Stimulated activated naive CD4-positive, alpha-beta T cell treated with Interleukin-2 at 50 U/mL for 16 hours (primary cell): ENCODE measurements at regions not wholly inside any gene's neighbourhood (a gene's known extent, or its start where the extent isn't known, plus 50 kb on each side); places are given as distances from the start of the nearest gene placed in this dataset.

Experiments used
- DNase-seq: peaks from one replicate; lab custom pipeline; 2025; lab: John Stamatoyannopoulos, UW

DNA sequence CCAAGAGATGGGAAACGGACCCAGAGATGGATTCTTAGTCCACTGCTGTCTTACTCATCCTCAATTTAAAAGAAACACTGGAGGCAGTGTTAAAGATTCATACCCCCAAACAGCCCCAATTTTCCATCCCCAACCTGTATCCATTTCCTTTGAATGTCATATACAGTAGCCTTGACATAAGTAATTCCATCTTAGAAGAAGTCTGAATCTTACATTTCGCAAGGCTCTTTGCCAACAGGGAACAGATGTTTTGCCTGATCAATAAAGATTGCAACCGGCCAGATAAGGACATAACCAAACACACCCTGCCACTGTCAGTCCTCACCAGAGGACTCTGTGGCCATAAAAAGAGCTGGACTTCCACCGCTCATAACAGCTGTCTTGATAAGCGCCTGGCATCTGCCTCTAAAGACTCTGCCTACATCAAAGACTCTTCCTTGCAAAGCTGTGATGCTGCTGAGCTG is 59.0 kb upstream of the MED9 start:
- DNase-seq, result no peak

DNA sequence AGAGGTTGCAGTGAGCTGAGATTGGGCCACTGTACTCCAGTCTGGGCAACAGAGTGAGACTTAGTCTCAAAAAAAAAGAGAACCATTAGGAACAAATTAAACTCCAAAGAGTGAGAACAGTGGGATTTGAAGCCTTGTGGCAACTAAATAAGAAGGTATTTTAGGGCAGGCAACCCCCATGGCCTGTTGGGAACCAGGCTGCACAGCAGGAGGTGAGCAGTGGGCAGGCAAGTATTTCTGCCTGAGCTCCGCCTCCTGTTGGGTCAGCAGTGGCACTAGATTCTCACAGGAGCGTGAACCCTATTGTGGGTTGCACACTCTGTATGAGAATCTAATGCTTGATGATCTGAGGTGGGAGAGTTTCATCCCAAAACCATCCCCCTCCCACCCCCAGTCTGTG is 57.6 kb upstream of the MED9 start:
- no peak for DNase-seq

DNA sequence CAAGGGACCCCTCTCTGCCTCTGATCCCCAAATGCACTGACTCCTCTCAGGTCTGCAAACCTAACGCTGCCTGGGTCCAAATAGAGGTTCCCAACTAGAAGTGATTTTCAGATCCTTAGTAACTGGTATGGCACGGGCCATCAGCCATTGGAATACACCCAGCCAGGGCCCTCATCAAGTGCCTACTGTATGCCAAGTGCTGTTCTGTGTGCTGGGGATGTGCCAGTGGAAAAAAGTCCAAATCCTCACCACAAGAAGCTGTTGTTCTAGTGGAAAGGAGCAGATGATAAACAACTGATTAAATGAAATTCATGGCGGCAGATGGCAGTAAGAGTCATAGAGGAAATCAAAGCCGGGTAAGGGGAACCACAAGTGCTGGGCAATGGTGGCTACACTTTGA is 57.2 kb upstream of the MED9 start:
- no peak for DNase-seq

DNA sequence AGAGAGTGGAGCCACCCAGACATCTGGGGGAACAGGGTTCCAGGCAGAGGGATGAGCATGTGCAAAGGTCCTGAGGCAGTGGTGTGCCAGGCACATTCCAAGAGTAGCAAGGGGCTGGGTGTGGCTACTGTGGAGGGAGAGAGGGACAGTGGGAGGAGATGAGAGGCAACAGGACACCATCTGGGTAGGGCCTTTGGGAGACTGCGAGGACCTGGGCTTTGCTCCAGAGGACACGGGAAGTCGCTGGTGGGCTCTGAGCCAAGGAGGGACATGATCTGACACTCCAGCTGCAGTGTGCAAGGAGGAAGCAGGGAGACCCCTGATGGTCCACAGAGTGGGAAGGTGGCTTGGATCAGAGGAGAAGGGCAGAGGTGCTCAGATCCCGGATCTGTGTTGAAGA is 56.7 kb upstream of the MED9 start:
- DNase-seq, result no peak

DNA sequence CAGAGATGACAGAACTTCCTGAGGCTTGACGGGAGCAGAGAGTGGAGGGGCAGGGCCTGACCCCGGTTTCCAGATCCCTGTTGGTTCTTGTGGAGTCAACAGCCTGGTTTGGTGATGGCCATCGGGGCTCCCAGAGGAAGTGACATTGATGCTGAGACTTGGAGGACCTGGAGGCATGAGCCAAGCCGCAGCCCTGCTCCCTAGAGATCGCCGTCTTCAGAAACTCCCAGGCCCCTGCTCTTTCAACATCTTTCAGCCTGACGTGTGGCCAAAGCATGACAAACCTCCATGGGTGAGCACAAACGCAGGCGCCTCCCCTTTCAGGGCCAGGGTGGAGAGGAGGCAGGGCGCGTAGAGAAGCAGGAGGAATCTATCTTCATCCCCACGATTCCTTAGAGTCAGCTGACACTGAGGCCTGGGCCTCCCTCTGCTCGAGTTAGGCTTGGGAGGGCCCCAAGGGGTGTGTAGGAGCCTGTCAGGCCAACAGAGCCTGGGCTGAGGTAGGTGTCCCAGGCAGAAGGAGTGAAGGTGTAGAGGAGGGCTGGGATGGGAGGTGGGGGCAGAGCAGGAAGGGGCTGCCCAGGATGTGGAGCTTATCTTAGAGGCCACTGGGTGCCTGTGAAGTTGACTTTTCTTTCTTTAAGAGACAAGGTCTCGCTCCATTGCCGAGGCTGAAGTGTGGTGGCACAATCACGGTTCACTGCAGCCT is 56.1 kb upstream of the MED9 start:
- DNase-seq, result no peak

DNA sequence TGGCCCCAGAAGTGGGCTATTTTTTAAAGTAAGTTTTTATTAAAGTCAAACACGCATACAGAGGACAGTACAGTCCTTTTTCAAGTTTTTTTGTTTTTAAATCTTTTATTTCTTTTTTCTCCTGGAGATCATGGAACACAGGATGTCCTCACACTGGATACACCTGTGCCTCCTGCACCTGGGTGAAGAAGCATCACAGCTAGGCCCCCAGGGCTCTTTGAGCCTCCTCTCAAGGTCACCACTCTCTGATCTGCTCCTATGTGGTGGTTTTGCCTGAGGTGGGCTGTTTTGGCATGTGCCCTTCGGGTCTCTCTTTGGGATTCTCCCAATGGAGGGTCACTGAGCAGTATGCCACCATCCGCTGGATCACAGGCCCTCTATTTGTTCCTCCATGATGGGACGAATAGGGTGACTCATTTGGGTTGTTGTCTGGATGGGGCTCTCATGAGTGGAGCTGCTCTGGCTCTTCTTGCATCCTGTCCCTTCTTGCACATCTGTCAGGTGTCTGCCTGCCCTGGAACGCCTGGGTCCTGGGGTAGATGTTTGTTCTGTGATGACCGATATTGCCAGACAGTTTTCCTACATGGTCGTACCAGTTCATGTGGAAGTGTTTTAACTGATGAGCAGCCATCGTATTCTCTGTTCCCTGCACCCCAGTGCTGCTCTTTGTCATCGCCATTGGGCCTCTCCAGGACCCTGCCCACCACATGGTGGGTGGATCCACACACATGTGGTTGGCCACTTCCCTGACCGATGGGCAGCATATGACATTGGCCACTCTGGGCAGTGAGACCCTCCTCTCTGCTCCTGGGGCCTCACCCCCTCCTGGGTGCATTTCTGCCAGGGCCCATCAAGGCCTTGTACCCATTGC is 55.2 kb upstream of the MED9 start:
- DNase-seq, result no peak

DNA sequence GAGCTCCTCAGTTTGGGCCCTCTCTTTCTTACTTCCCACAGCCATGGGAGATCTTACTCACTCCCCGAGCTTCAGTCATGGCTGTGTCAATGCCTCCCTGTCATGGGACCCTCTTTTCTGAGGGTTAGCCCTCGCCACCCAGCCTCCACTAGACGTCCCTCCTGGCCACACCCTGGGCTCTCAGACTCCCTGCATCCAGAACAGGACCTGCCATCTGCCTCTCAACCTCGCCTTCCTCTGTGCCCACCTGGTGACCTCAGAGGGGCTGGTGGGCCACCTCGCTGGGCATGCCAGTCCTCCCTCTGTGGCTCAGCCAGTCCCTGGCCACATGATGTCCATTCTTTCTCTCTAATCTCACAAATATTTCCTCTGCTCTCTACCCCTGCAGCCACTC is 54.6 kb upstream of the MED9 start:
- no peak for DNase-seq

DNA sequence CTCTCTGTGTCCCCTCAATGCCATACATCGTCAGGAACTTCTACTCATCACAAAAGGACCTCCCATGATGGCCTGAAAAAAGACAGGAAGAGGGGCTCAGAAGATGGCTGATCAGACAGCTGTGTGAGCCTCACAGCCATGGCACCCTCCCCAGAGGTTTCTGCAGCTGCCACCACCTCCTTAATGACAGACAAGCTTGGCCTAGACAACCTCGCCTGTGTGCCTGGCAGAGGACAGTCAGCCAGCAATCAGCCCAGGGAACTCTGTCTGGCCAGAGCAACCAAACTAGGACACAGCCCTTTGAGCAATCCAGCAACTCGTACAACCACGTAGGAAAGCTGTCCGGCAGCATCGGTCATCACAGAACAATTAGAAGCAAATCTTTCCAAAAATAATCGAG is 54.2 kb upstream of the MED9 start:
- no peak for DNase-seq

DNA sequence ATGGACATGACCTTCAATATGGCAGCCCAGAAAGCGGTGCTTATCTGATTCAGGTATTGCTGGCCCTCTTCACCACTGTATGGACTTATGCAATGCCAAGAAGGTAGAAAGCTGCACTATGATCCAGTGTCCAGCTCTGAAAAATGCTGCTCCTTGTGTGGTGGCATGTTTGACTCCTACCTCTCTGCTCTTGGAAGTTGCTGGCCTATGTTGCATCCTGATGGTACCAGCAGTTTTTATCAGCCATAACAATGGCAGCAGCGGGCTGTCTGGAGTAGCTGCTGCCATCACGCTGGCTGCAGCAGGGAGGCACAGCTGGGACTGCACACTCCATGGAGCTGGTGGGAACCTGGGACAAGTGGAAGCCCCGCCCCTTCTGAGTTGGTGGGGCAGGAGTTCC is 53.1 kb upstream of the MED9 start:
- no peak for DNase-seq

DNA sequence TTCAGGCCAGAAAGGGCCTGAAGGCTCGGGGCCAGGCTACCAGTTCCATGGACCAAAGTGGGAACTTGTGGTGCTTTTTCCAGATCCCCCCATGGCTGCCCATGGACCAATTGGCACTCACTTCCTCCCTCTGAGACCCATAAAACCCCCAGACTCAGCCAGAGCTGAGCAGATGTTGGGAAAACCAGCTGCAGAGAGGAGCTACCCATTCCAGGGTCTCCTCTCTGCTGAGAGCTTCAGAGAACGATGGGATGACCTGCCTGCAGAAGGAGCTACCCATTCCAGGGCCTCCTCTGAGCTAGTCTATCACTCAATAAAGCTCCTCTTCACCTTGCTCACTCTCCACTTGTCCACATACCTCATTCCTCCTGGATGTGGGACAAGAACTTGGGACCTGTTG is 52.2 kb upstream of the MED9 start:
- DNase-seq, result no peak

DNA sequence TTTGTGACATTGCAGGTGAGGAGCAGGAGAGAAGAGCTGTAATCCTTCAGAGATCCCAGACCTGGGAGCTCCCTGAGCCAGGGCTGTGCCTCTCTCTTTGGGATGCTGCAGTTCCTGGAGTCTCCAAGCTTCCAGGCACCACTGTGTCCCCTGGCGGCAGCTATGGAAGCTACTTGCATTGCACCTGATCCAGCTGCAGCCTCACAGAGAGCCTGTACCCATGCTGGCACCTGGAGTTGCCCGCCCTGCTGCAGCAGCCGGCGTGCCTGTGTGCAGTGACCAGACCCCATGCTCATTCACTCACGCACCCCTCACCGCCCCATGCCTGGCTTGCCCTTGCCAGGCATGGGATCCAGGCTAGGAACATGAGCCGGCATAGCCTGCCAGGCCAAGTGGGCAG is 51.8 kb upstream of the MED9 start:
- DNase-seq, result no peak

DNA sequence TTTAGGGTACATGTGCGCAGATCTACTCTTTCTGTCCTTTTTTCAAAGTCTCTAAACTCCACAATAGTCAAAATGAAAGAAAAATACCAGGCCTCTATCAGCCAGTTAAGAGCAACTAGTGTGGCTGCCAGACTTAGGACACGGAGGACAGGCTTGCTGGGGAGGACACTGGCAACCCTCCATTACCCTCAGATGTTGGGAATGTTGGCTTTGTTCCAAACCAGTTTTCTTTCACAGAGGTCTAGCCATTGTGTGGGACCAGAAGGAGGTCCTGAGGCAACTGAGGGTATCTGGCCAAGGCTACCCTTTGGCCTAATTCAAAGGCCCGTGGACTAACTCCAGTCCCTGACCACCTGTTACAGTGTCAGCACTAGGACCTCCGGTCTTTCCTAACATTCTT is 51.2 kb upstream of the MED9 start:
- DNase-seq, result no peak

DNA sequence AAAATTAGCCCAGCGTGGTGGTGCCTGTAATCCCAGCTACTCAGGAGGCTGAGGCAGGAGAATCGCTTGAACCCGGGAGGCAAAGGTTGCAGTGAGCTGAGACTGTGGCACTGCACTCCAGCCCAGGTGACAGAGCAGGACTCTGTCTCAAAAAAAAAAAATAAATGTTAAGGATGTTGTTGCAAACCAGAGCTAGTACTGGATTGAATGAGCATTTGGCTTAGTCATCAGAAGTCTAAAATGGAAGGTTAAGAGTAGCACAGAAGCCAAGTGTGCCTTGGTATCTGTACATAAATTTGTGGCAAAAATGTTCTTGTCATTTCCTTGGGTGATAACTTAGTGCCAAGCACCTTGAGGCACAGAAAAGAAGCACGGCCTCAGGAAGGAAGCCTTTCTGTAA is 50.6 kb upstream of the MED9 start:
- DNase-seq, result no peak
